ENCODE measurements at regions not wholly inside any gene's neighbourhood (a gene's known extent, or its start where the extent isn't known, plus 50 kb on each side); places are given as distances from the start of the nearest gene placed in this dataset.

- Mint-ChIP-seq H3K27me3 (ENCODE audit: low read depth) (peaks cover 3% of the 10 kb centered on the region), H3K9me3 (no peaks in the 10 kb centered on the region), H3K4me3 (no peak overlapping the region), H3K4me1 (peaks cover 14% of the 10 kb centered on the region), H3K36me3 (ENCODE audit: low read depth) (no peaks in the 10 kb centered on the region), H3K27ac (no peak overlapping the region)
- no peak for TF ChIP-seq CTCF (IDR thresholded peaks at IDR 0.05; ENCODE audit: unreplicated experiment in 3 of 3)
Observed at GRCh38 chr4:124977045-124977444, 264.5 kb upstream of the ANKRD50 start.

GRCh38 chr4:124974152-124974551 lies 261.6 kb upstream of the ANKRD50 start:
- H3K4me3 Mint-ChIP-seq, result no peak overlapping the region
- H3K27me3 Mint-ChIP-seq (ENCODE audit: low read depth), result no peaks in the 10 kb centered on the region
- peak overlapping the region in 2 of 3 experiments; percentile 1 to 47 for H3K27ac Mint-ChIP-seq
- H3K4me1 Mint-ChIP-seq, result peaks cover 14% of the 10 kb centered on the region
- no peaks in the 10 kb centered on the region for H3K9me3 Mint-ChIP-seq
- H3K36me3 Mint-ChIP-seq (ENCODE audit: low read depth), result no peaks in the 10 kb centered on the region
- no peak for TF ChIP-seq CTCF (IDR thresholded peaks at IDR 0.05; ENCODE audit: unreplicated experiment in 3 of 3)

GRCh38 chr4:124973716-124974115 lies 261.2 kb upstream of the ANKRD50 start:
- Mint-ChIP-seq H3K4me3 (no peak overlapping the region), H3K27ac (peak overlapping the region in 2 of 3 experiments; percentile 1 to 47), H3K27me3 (ENCODE audit: low read depth) (no peaks in the 10 kb centered on the region), H3K4me1 (peaks cover 14% of the 10 kb centered on the region), H3K36me3 (ENCODE audit: low read depth) (no peaks in the 10 kb centered on the region), H3K9me3 (no peaks in the 10 kb centered on the region)
- no peak for TF ChIP-seq CTCF (IDR thresholded peaks at IDR 0.05; ENCODE audit: unreplicated experiment in 3 of 3)

- H3K9me3 Mint-ChIP-seq, result no peaks in the 10 kb centered on the region
- H3K27me3 Mint-ChIP-seq (ENCODE audit: low read depth), result no peaks in the 10 kb centered on the region
- peaks cover 18% of the 10 kb centered on the region for H3K4me1 Mint-ChIP-seq
- no peak for TF ChIP-seq CTCF (IDR thresholded peaks at IDR 0.05; ENCODE audit: unreplicated experiment in 3 of 3)
- no peak overlapping the region for H3K27ac Mint-ChIP-seq
- H3K4me3 Mint-ChIP-seq, result no peak overlapping the region
- no peaks in the 10 kb centered on the region for H3K36me3 Mint-ChIP-seq (ENCODE audit: low read depth)
Observed at GRCh38 chr4:124970011-124970410, 257.5 kb upstream of the ANKRD50 start.

- Mint-ChIP-seq H3K27ac (no peak overlapping the region), H3K27me3 (ENCODE audit: low read depth) (no peaks in the 10 kb centered on the region), H3K9me3 (peaks cover 14% of the 10 kb centered on the region), H3K36me3 (ENCODE audit: low read depth) (peaks cover 7% of the 10 kb centered on the region), H3K4me1 (peaks cover 4% of the 10 kb centered on the region), H3K4me3 (no peak overlapping the region)
- TF ChIP-seq CTCF (IDR thresholded peaks at IDR 0.05; ENCODE audit: unreplicated experiment in 3 of 3), result no peak
Observed at GRCh38 chr4:124965497-124965891, 253.0 kb upstream of the ANKRD50 start.

GRCh38 chr4:124964852-124965496 lies 252.4 kb upstream of the ANKRD50 start:
- no peak overlapping the region for H3K27ac Mint-ChIP-seq
- H3K4me1 Mint-ChIP-seq, result peaks cover 4% of the 10 kb centered on the region
- no peaks in the 10 kb centered on the region for H3K27me3 Mint-ChIP-seq (ENCODE audit: low read depth)
- H3K36me3 Mint-ChIP-seq (ENCODE audit: low read depth), result peaks cover 11% of the 10 kb centered on the region
- peaks cover 19% of the 10 kb centered on the region for H3K9me3 Mint-ChIP-seq
- H3K4me3 Mint-ChIP-seq, result no peak overlapping the region
- no peak for TF ChIP-seq CTCF (IDR thresholded peaks at IDR 0.05; ENCODE audit: unreplicated experiment in 3 of 3)

Data from nephron (organoid).